Central memory CD8-positive, alpha-beta T cell (primary cell): ENCODE measurements at regions not wholly inside any gene's neighbourhood (a gene's known extent, or its start where the extent isn't known, plus 50 kb on each side); places are given as distances from the start of the nearest gene placed in this dataset.
"Not testable (repeated sequence)": the region's sequence is repeated elsewhere in the genome, so short reads cannot be mapped to it uniquely, and the experiment has no call there.

Experiments used
- ATAC-seq: fragments of 150-1000 bp; cut with Tn5 transposase; replicated peaks from 2 replicates; pipeline ENCODE4 v1.10.0; 2022; ENCODE audit warnings: mild to moderate bottlenecking, moderate FRiP score, moderate number of reproducible peaks; ENCODE audit not compliant: poor library complexity, severe bottlenecking; ENCODE audit errors: extremely low read depth
- DNase-seq, 2 donors: peaks; one replicate each; pipeline ENCODE4 v3.0.0; 2021; ENCODE audit warnings: low spot score in 2 of 2
- H3K27ac Mint-ChIP-seq: one replicate; pipeline ENCODE4 v1.8.0; 2022; ENCODE audit warnings: low read depth, mild to moderate bottlenecking, moderate library complexity, mixed read lengths
- H3K27me3 Mint-ChIP-seq: one replicate; pipeline ENCODE4 v1.8.0; 2022; ENCODE audit warnings: mixed read lengths
- H3K36me3 Mint-ChIP-seq: one replicate; pipeline ENCODE4 v1.8.0; 2022; ENCODE audit warnings: mild to moderate bottlenecking, moderate library complexity, mixed read lengths; ENCODE audit not compliant: insufficient read depth
- H3K4me1 Mint-ChIP-seq: one replicate; pipeline ENCODE4 v1.8.0; 2022; ENCODE audit warnings: mixed read lengths
- H3K4me3 Mint-ChIP-seq: one replicate; pipeline ENCODE4 v1.8.0; 2022; ENCODE audit warnings: mild to moderate bottlenecking, moderate library complexity, mixed read lengths
- H3K9me3 Mint-ChIP-seq: one replicate; pipeline ENCODE4 v1.8.0; 2022; ENCODE audit warnings: mixed read lengths

- DNase-seq (no peak), ATAC-seq (no peak)
- no peaks in the 10 kb centered on the region for H3K9me3 Mint-ChIP-seq
- H3K27me3 Mint-ChIP-seq: peaks cover 36% of the 10 kb centered on the region
- H3K4me3 Mint-ChIP-seq: no peak overlapping the region
- no peaks in the 10 kb centered on the region for H3K36me3 Mint-ChIP-seq
- no peak overlapping the region for H3K27ac Mint-ChIP-seq
- H3K4me1 Mint-ChIP-seq: no peaks in the 10 kb centered on the region
These were observed 437.2 kb downstream of the HS3ST3B1 start for GRCh38 chr17:14737984-14738651.

- H3K27me3 Mint-ChIP-seq: peaks cover 51% of the 10 kb centered on the region
- ATAC-seq (no peak), DNase-seq (no peak)
- H3K36me3 Mint-ChIP-seq: no peaks in the 10 kb centered on the region
- H3K4me1 Mint-ChIP-seq: no peaks in the 10 kb centered on the region
- no peak overlapping the region for H3K27ac Mint-ChIP-seq
- H3K4me3 Mint-ChIP-seq: no peak overlapping the region
- H3K9me3 Mint-ChIP-seq: no peaks in the 10 kb centered on the region
These were observed 435.8 kb downstream of the HS3ST3B1 start for GRCh38 chr17:14736631-14737030.

- Mint-ChIP-seq H3K27me3 (peaks cover 64% of the 10 kb centered on the region), H3K4me1 (no peaks in the 10 kb centered on the region), H3K36me3 (no peaks in the 10 kb centered on the region), H3K9me3 (no peaks in the 10 kb centered on the region), H3K27ac (no peak overlapping the region), H3K4me3 (no peak overlapping the region)
- ATAC-seq (no peak), DNase-seq (no peak)
These were observed 432.5 kb downstream of the HS3ST3B1 start for GRCh38 chr17:14733376-14733775.

- Mint-ChIP-seq H3K9me3 (no peaks in the 10 kb centered on the region), H3K4me3 (no peak overlapping the region), H3K27me3 (peaks cover 55% of the 10 kb centered on the region), H3K4me1 (no peaks in the 10 kb centered on the region), H3K27ac (no peak overlapping the region), H3K36me3 (no peaks in the 10 kb centered on the region)
- DNase-seq (no peak), ATAC-seq (no peak)
These were observed 431.3 kb downstream of the HS3ST3B1 start for GRCh38 chr17:14732211-14732610.

GRCh38 chr17:14731591-14731990, 430.7 kb downstream of the HS3ST3B1 start:
- DNase-seq (no peak), ATAC-seq (no peak)
- H3K36me3 Mint-ChIP-seq: no peaks in the 10 kb centered on the region
- H3K4me1 Mint-ChIP-seq: no peaks in the 10 kb centered on the region
- no peak overlapping the region for H3K4me3 Mint-ChIP-seq
- H3K9me3 Mint-ChIP-seq: no peaks in the 10 kb centered on the region
- H3K27me3 Mint-ChIP-seq: peaks cover 49% of the 10 kb centered on the region
- no peak overlapping the region for H3K27ac Mint-ChIP-seq

GRCh38 chr17:14730821-14731220, 429.9 kb downstream of the HS3ST3B1 start:
- Mint-ChIP-seq H3K4me1 (no peaks in the 10 kb centered on the region), H3K9me3 (no peaks in the 10 kb centered on the region), H3K36me3 (no peaks in the 10 kb centered on the region), H3K4me3 (no peak overlapping the region), H3K27ac (no peak overlapping the region), H3K27me3 (peaks cover 44% of the 10 kb centered on the region)
- DNase-seq (no peak), ATAC-seq (no peak)

- Mint-ChIP-seq H3K27me3 (peaks cover 4% of the 10 kb centered on the region), H3K36me3 (no peaks in the 10 kb centered on the region), H3K4me3 (no peak overlapping the region), H3K27ac (no peak overlapping the region), H3K4me1 (no peaks in the 10 kb centered on the region), H3K9me3 (no peaks in the 10 kb centered on the region)
- ATAC-seq (no peak), DNase-seq (no peak)
These were observed 424.8 kb downstream of the HS3ST3B1 start for GRCh38 chr17:14725729-14726128.

DNA sequence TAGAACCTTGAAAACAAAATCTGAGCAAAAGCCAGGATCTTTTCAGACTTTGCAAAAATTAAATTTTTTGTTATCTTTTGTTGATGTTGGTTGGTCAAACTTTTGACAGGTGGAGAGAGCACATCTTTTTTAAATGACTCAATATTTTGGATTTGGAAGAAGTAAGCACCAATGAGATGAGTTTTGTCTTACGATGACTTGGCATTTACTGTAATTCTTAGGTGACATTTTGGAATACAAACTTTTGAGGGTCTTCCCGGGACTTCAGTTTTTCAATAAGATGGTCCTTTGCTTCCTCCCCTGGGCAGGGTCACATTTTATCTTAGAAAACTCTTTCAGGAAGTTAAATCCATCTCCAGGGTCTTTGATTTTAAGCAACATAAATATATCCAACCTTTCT, 423.9 kb downstream of the HS3ST3B1 start:
- Mint-ChIP-seq H3K27me3 (peaks cover 5% of the 10 kb centered on the region), H3K36me3 (no peaks in the 10 kb centered on the region), H3K27ac (no peak overlapping the region), H3K4me3 (no peak overlapping the region), H3K4me1 (no peaks in the 10 kb centered on the region), H3K9me3 (no peaks in the 10 kb centered on the region)
- ATAC-seq (no peak), DNase-seq (no peak)

GRCh38 chr17:14723349-14723748, 422.5 kb downstream of the HS3ST3B1 start:
- peaks cover 14% of the 10 kb centered on the region for H3K27me3 Mint-ChIP-seq
- ATAC-seq, H3K27ac Mint-ChIP-seq, H3K4me3 Mint-ChIP-seq, H3K36me3 Mint-ChIP-seq, H3K4me1 Mint-ChIP-seq, DNase-seq, H3K9me3 Mint-ChIP-seq: not testable (repeated sequence)

GRCh38 chr17:14719942-14720341, 419.1 kb downstream of the HS3ST3B1 start:
- Mint-ChIP-seq H3K27ac (no peak overlapping the region), H3K9me3 (no peaks in the 10 kb centered on the region), H3K36me3 (no peaks in the 10 kb centered on the region), H3K4me1 (no peaks in the 10 kb centered on the region), H3K4me3 (no peak overlapping the region), H3K27me3 (peaks cover 31% of the 10 kb centered on the region)
- ATAC-seq: no peak
- no peak for DNase-seq

GRCh38 chr17:14717859-14718258, 417.0 kb downstream of the HS3ST3B1 start:
- Mint-ChIP-seq H3K9me3 (no peaks in the 10 kb centered on the region), H3K27me3 (peaks cover 39% of the 10 kb centered on the region), H3K27ac (no peak overlapping the region), H3K4me1 (no peaks in the 10 kb centered on the region), H3K36me3 (no peaks in the 10 kb centered on the region), H3K4me3 (no peak overlapping the region)
- DNase-seq (no peak), ATAC-seq (no peak)

DNA sequence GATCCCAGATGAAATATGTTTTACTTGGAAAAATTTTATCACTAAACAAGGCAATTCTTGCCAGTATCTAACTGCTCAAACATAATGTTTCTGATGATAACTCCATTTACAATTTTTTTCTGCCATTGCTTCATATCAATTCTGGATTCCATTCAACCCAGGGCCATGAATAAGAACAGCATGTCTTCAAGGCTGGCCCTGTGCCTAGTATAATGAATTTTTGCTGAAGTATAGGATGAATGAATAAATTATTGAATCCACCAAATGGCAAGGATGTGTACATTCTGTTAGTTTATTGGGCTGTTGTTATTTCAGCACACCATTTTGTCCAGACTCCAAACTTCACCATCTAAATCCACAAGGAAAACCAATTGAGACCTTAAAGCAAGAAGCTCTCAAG, 414.7 kb downstream of the HS3ST3B1 start:
- Mint-ChIP-seq H3K27me3 (peaks cover 62% of the 10 kb centered on the region), H3K36me3 (no peaks in the 10 kb centered on the region)

DNA sequence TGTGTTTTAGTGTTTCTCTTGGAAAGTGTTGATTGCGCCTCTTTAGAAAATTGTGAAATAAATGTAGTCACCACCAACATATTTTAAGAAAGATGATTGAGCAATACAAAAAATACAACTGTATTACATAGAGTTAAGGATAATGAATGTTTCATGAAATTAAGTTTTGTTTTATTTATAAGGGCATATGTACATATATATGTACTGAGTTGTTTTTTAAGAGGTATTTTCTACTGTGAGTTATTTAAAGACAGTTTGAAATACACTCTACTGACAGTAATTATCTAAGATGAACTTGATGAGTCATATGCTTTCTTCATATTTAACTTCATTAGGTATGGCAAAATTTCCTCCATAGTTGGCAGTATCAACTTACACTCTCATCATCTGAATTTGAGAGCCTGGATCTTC, 411.7 kb downstream of the HS3ST3B1 start:
- ATAC-seq (no peak), DNase-seq (no peak)
- Mint-ChIP-seq H3K36me3 (no peaks in the 10 kb centered on the region), H3K27ac (no peak overlapping the region), H3K4me1 (no peaks in the 10 kb centered on the region), H3K27me3 (peaks cover 42% of the 10 kb centered on the region), H3K9me3 (no peaks in the 10 kb centered on the region), H3K4me3 (no peak overlapping the region)

More for the DNA sequence above, 414.7 kb downstream of the HS3ST3B1 start:
- ATAC-seq (no peak), DNase-seq (no peak)
- Mint-ChIP-seq H3K4me3 (no peak overlapping the region), H3K4me1 (no peaks in the 10 kb centered on the region), H3K9me3 (no peaks in the 10 kb centered on the region), H3K27ac (no peak overlapping the region)
